Activated CD4-positive, alpha-beta T cell treated with anti-CD3 and anti-CD28 coated beads, Interleukin-2, amount 50 U/mL, for 24 hours (primary cell): ENCODE measurements at regions not wholly inside any gene's neighbourhood (a gene's known extent, or its start where the extent isn't known, plus 50 kb on each side); places are given as distances from the start of the nearest gene placed in this dataset.
"Not testable (repeated sequence)": the region's sequence is repeated elsewhere in the genome, so short reads cannot be mapped to it uniquely, and the experiment has no call there.

Experiments used
- DNase-seq, 2 donors: peaks; one replicate each; pipeline ENCODE4 v3.0.0-alpha.2; 2020; ENCODE audit warnings: low read depth in 1 of 2, low spot score in 1 of 2

GRCh38 chr2:95685513-95685912 is 93.7 kb downstream of the TRIM43 start:
- no peak for DNase-seq

- DNase-seq: not testable (repeated sequence)
Observed at GRCh38 chr2:95686056-95686825, 94.4 kb downstream of the TRIM43 start.

- DNase-seq: not testable (repeated sequence)
Observed at GRCh38 chr2:95687852-95688251, 96.1 kb downstream of the TRIM43 start.

- DNase-seq: not testable (repeated sequence)
Observed at GRCh38 chr2:95691210-95691609, 99.4 kb downstream of the TRIM43 start.

- DNase-seq: not testable (repeated sequence)
Observed at GRCh38 chr2:95693071-95693846, 101.5 kb downstream of the TRIM43 start.

GRCh38 chr2:95695613-95696012 is 103.8 kb downstream of the TRIM43 start:
- DNase-seq: no peak

- DNase-seq: no peak
Observed at GRCh38 chr2:95698146-95698545, 106.3 kb downstream of the TRIM43 start.

- DNase-seq: not testable (repeated sequence)
Observed at GRCh38 chr2:95699201-95700184, 107.7 kb downstream of the TRIM43 start.

GRCh38 chr2:95700519-95700918 is 108.7 kb downstream of the TRIM43 start:
- no peak for DNase-seq

- no peak for DNase-seq
Observed at GRCh38 chr2:95702471-95702870, 110.7 kb downstream of the TRIM43 start.

GRCh38 chr2:95707161-95707560 is 115.4 kb downstream of the TRIM43 start:
- DNase-seq: not testable (repeated sequence)

- DNase-seq: no peak
Observed at GRCh38 chr2:95707837-95708236, 116.0 kb downstream of the TRIM43 start.

- DNase-seq: no peak
Observed at GRCh38 chr2:95709831-95710230, 118.0 kb downstream of the TRIM43 start.

GRCh38 chr2:95713470-95714177 is 121.8 kb downstream of the TRIM43 start:
- not testable (repeated sequence) for DNase-seq

- not testable (repeated sequence) for DNase-seq
Observed at GRCh38 chr2:95714398-95714797, 122.6 kb downstream of the TRIM43 start.

GRCh38 chr2:95719473-95720060 is 127.8 kb downstream of the TRIM43 start:
- DNase-seq: no peak

- DNase-seq: no peak
Observed at GRCh38 chr2:95721726-95722125, 129.9 kb downstream of the TRIM43 start.

- DNase-seq: no peak
Observed at GRCh38 chr2:95722131-95722697, 130.4 kb downstream of the TRIM43 start.

- DNase-seq: not testable (repeated sequence)
Observed at GRCh38 chr2:95723627-95724210, 131.9 kb downstream of the TRIM43 start.
